Vagina (tissue), 2 donors: ENCODE measurements at regions not wholly inside any gene's neighbourhood (a gene's known extent, or its start where the extent isn't known, plus 50 kb on each side); places are given as distances from the start of the nearest gene placed in this dataset.

Experiments used
- CTCF ChIP-seq, 3 experiments: fragments of 450-650 bp in 2 of 3; fragments of 200-600 bp in 1 of 3; sonication (generic) in 1 of 3; IDR thresholded peaks; one replicate each; pipeline ENCODE4 v1.5.1; 2017 to 2019; ENCODE audit warnings: antibody characterized with exemption in 3 of 3, mild to moderate bottlenecking in 2 of 3, moderate library complexity in 2 of 3
- POLR2A ChIP-seq, 2 donors: fragments of 450-650 bp; IDR thresholded peaks; one replicate each; pipeline ENCODE4 v1.6.1; 2017; ENCODE audit warnings: antibody characterized with exemption in 2 of 2, mild to moderate bottlenecking in 2 of 2, moderate library complexity in 2 of 2

GRCh38 chr10:29843143-29843542, 208.4 kb upstream of the SVIL start:
- no peak for TF ChIP-seq POLR2A (IDR thresholded peaks at IDR 0.05)
- TF ChIP-seq CTCF (IDR thresholded peaks at IDR 0.05) = no peak
